Sigmoid colon (tissue), 6 donors: ENCODE measurements at regions not wholly inside any gene's neighbourhood (a gene's known extent, or its start where the extent isn't known, plus 50 kb on each side); places are given as distances from the start of the nearest gene placed in this dataset.

Source experiments
- DNase-seq: peaks from one replicate; pipeline ENCODE4 v3.0.0-alpha.2; 2019
- H3K27ac ChIP-seq, 4 donors: fragments of 200-600 bp; sonication (generic); one replicate each; pipeline ENCODE4 v1.5.1; 2016 to 2019; ENCODE audit warnings: mild to moderate bottlenecking in 1 of 4
- H3K27me3 ChIP-seq, 3 donors: fragments of 200-600 bp; sonication (generic); one replicate each; pipeline ENCODE4 v1.5.1; 2019; ENCODE audit warnings: mild to moderate bottlenecking in 1 of 3
- H3K36me3 ChIP-seq, 4 donors: fragments of 200-600 bp; sonication (generic); one replicate each; pipeline ENCODE4 v1.5.1; 2016 to 2019
- H3K4me1 ChIP-seq, 4 donors: fragments of 200-600 bp; sonication (generic); one replicate each; pipeline ENCODE4 v1.5.1; 2017 to 2019
- H3K4me3 ChIP-seq, 4 donors: fragments of 200-600 bp; sonication (generic); one replicate each; pipeline ENCODE4 v1.5.1; 2017 to 2019; ENCODE audit warnings: mild to moderate bottlenecking in 2 of 4, moderate library complexity in 1 of 4
- H3K9me3 ChIP-seq, 4 donors: fragments of 200-600 bp in 3 of 4; sonication (generic) in 3 of 4; one replicate each; pipeline versions ENCODE4 v1.5.1 to v1.6.1; 2013 to 2019
- EP300 ChIP-seq, 4 donors: sonication (generic); formaldehyde crosslinking; IDR thresholded peaks; one replicate each; pipeline ENCODE4 v1.6.1; 2017; ENCODE audit warnings: antibody characterized with exemption in 4 of 4
- POLR2A ChIP-seq, 2 donors: fragments of 450-650 bp; IDR thresholded peaks; one replicate each; pipeline ENCODE4 v1.6.1; 2016; ENCODE audit warnings: antibody characterized with exemption in 2 of 2, mild to moderate bottlenecking in 2 of 2, moderate library complexity in 2 of 2
- POLR2AphosphoS5 ChIP-seq, 4 donors: sonication (generic); formaldehyde crosslinking; IDR thresholded peaks; one replicate each; pipeline ENCODE4 v1.6.1; 2017; ENCODE audit warnings: antibody characterized with exemption in 4 of 4
- WGBS, 2 donors: extraction: QIAGEN DNeasy Blood & Tissue Kit; methylation state at CpG; one replicate each; pipeline ENCODE4 v1.1.7; 2013; 5-methylcytosine and 5-hydroxymethylcytosine counted together
- intact Hi-C: fragments of 100-400 bp; cut with DNase I; formaldehyde crosslinking; loops from one replicate; pipeline ENCODE4 v1.15.1; 2023
- TF ChIP-seq, protein P1 (sequence below), 4 experiments: fragments of 450-650 bp in 3 of 4; fragments of 200-600 bp in 1 of 4; IDR thresholded peaks; one replicate each; pipeline ENCODE4 v1.5.1; 2016 to 2019; ENCODE audit warnings: antibody characterized with exemption in 4 of 4, mild to moderate bottlenecking in 3 of 4, moderate library complexity in 2 of 4
- donor health status: healthy with polysubstance abuse.
- donor health status: healthy.

DNA sequence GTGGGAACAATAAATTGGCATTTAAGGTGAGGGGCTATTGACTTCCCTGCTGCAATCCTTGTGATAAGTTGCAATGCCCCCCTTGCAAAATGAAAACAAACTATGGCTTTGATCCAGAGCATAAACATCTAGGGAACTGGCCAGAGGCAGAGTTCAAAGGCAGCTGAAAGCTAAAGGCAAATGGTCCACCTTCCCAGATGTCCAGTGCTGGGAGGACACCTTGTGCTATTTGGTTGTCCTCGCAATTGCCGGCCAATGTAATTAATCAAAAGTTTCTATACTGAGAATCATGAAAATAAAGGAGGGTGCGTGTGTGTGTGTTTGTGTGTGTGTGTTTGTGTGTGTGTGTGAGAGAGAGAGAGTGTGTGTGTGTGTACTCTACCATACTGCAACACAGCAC is 337.4 kb downstream of the CBLN4 start:
- intact Hi-C loops: no loop called here
- TF ChIP-seq EP300 (IDR thresholded peaks at IDR 0.05) (no peak), POLR2A (IDR thresholded peaks at IDR 0.05) (no peak), POLR2AphosphoS5 (IDR thresholded peaks at IDR 0.05) (no peak)
- TF ChIP-seq, protein P1, sequence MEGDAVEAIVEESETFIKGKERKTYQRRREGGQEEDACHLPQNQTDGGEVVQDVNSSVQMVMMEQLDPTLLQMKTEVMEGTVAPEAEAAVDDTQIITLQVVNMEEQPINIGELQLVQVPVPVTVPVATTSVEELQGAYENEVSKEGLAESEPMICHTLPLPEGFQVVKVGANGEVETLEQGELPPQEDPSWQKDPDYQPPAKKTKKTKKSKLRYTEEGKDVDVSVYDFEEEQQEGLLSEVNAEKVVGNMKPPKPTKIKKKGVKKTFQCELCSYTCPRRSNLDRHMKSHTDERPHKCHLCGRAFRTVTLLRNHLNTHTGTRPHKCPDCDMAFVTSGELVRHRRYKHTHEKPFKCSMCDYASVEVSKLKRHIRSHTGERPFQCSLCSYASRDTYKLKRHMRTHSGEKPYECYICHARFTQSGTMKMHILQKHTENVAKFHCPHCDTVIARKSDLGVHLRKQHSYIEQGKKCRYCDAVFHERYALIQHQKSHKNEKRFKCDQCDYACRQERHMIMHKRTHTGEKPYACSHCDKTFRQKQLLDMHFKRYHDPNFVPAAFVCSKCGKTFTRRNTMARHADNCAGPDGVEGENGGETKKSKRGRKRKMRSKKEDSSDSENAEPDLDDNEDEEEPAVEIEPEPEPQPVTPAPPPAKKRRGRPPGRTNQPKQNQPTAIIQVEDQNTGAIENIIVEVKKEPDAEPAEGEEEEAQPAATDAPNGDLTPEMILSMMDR (IDR thresholded peaks at IDR 0.05): no peak
- Histone ChIP-seq H3K9me3 (no peaks in the 10 kb centered on the region), H3K4me1 (no peaks in the 10 kb centered on the region), H3K27ac (no peak overlapping the region), H3K27me3 (no peaks in the 10 kb centered on the region), H3K36me3 (no peaks in the 10 kb centered on the region), H3K4me3 (no peak overlapping the region)
- DNase-seq: no peak
- 22 to 62% methylated on average over 3 of the region's 3 CpGs for WGBS, 2 donors

GRCh38 chr20:55667024-55667423 is 338.3 kb downstream of the CBLN4 start:
- Histone ChIP-seq H3K27ac (no peak overlapping the region), H3K4me1 (no peaks in the 10 kb centered on the region), H3K4me3 (no peak overlapping the region), H3K36me3 (no peaks in the 10 kb centered on the region), H3K9me3 (no peaks in the 10 kb centered on the region), H3K27me3 (no peaks in the 10 kb centered on the region)
- TF ChIP-seq, protein P1 (IDR thresholded peaks at IDR 0.05): no peak
- TF ChIP-seq EP300 (IDR thresholded peaks at IDR 0.05) (no peak), POLR2AphosphoS5 (IDR thresholded peaks at IDR 0.05) (no peak), POLR2A (IDR thresholded peaks at IDR 0.05) (no peak)
- intact Hi-C loops: no loop called here
- 85 to 90% methylated on average over 4 of the region's 4 CpGs for WGBS, 2 donors
- no peak for DNase-seq

- H3K4me1 ChIP-seq: no peaks in the 10 kb centered on the region
- TF ChIP-seq POLR2A (IDR thresholded peaks at IDR 0.05) (no peak), POLR2AphosphoS5 (IDR thresholded peaks at IDR 0.05) (no peak), EP300 (IDR thresholded peaks at IDR 0.05) (no peak)
- TF ChIP-seq, protein P1 (IDR thresholded peaks at IDR 0.05): no peak
- no peaks in the 10 kb centered on the region for H3K36me3 ChIP-seq
- no peaks in the 10 kb centered on the region for H3K9me3 ChIP-seq
- WGBS, 2 donors: 44 to 55% methylated on average over 3 of the region's 3 CpGs
- no peak overlapping the region for H3K4me3 ChIP-seq
- no peak for DNase-seq
- H3K27ac ChIP-seq: no peak overlapping the region
- no peaks in the 10 kb centered on the region for H3K27me3 ChIP-seq
- intact Hi-C loops: no loop called here
These were observed 349.0 kb downstream of the CBLN4 start for GRCh38 chr20:55656231-55656775.

DNA sequence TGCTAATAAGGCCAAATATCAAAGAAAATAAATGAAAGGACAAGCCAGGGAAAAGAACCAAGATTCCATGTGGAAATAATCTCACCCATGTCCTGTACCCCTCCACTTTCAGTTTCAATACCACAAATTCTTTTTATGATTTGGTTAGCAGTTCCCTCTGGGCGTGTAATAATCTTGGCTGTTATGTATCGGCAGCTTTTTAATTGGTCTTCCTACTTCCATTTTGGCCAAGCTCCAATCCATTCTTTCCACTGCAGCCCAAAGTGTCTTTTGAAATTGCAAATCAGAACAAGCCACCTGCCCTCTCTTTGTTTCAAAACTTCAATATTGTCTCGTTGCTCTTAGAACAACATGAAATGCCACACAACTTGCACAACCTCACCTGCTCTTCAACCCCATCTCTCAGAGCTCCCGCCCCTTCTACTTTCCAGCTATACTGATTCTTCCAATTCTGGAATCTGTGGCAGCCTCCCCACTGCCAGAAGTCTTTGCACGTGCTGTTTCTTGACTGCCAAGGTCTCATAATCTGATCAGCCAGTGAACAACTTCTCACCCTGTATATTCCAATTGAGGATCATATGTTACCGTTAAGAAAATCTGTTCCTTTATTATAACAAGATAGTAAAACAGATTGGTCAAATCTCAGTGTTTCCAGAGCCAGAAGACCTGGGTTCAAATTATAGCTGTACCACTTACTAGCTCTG is 354.5 kb downstream of the CBLN4 start:
- Histone ChIP-seq H3K27ac (no peak overlapping the region), H3K4me1 (no peaks in the 10 kb centered on the region), H3K27me3 (no peaks in the 10 kb centered on the region), H3K36me3 (no peaks in the 10 kb centered on the region), H3K9me3 (no peaks in the 10 kb centered on the region), H3K4me3 (no peak overlapping the region)
- intact Hi-C loops: no loop called here
- no peak for DNase-seq
- TF ChIP-seq POLR2AphosphoS5 (IDR thresholded peaks at IDR 0.05) (no peak), EP300 (IDR thresholded peaks at IDR 0.05) (no peak), POLR2A (IDR thresholded peaks at IDR 0.05) (no peak)
- TF ChIP-seq, protein P1 (IDR thresholded peaks at IDR 0.05): no peak
- WGBS, 2 donors: 16 to 58% methylated on average over 6 of the region's 6 CpGs
